GM18861 (cell line): ENCODE measurements at regions not wholly inside any gene's neighbourhood (a gene's known extent, or its start where the extent isn't known, plus 50 kb on each side); places are given as distances from the start of the nearest gene placed in this dataset.
A peak's percentile ranks its signal among the peaks of the same experiment; 100 is the strongest.
"Not testable (repeated sequence)": the region's sequence is repeated elsewhere in the genome, so short reads cannot be mapped to it uniquely, and the experiment has no call there.

ENCODE experiments used
- ATAC-seq: cut with Tn5 transposase; IDR thresholded peaks from one replicate; pipeline ENCODE4 v1.9.1; 2021; ENCODE audit not compliant: unreplicated experiment

- ATAC-seq: no peak
These were observed 142.8 kb downstream of the NECTIN1 start for GRCh38 chr11:119586181-119586580.

DNA sequence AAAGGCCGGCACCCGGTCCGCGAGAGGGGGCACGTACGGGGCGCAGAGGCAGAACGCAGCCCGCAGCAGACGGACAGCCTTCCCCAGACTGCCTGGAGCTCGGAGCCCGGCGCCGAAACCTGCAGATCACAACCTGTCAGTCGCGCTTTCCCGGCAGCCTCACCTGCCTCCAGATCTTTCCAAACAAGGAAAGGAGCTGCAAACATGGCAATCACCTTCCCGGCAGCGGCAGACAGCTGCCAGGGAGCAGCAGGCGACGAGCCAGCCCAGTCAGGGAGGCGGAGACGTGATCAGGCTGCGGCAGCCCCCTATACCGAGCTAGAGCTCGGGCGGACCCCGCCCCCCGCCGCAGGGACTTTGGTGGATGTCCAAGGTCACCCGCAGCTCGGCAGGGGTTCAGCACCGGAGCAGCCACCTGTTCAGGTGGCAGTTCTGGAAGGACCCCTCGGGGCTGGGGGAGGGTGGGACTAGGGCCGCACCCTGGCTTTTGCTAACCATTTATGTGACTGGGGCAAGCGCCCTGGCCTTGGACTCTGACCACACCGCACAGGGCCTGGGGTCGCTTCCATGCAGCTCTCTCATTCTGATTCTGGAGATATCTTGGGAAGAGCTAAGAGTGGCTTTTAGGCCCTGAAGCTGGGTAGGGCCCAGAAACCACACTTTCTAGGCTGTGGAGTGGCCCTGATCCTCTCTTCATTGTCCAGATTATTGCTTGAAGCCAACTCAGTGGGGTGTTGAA, 143.8 kb downstream of the NECTIN1 start:
- no peak for ATAC-seq

- ATAC-seq: no peak
These were observed 144.6 kb downstream of the NECTIN1 start for GRCh38 chr11:119584193-119585042.

DNA sequence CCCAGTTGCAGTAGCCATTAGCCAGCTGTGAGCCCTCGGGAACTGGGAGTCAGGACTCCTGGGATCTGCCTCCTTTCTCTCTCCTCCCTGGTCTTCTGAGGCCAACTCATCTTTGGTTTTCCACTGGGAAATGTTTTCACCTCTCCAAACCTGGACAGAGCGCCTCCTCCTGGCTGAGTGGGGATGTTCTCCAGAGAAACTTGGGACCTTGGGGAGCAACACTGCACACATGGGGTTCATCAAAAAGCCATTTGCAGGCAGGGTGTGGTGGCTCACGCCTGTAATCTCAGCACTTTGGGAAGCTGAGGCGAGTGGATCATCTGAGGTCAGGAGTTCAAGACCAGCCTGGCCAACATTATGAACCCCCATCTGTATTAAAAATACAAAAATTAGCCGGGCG, 145.4 kb downstream of the NECTIN1 start:
- ATAC-seq: no peak

DNA sequence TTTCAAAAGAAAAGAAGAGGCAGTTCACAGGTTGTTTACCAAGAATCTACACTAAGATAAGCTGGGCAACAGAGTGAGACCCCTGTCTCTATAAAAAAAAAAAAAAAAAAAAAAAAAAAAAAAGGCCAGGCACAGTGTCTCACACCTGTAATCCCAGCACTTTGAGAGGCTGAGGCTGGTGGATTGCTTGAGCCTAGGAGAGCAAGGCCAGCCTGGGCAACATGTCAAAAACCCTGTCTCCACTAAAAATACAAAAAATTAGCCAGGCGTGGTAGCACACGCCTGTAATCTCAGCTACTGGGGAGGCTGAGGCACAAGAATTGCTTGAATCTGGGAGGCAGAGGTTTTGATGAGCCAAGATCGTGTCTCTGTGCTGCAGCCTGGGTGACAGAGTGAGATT, 147.6 kb downstream of the NECTIN1 start:
- not testable (repeated sequence) for ATAC-seq

- no peak for ATAC-seq
These were observed 148.2 kb downstream of the NECTIN1 start for GRCh38 chr11:119580751-119581150.

GRCh38 chr11:119580081-119580480, 148.9 kb downstream of the NECTIN1 start:
- ATAC-seq: no peak

DNA sequence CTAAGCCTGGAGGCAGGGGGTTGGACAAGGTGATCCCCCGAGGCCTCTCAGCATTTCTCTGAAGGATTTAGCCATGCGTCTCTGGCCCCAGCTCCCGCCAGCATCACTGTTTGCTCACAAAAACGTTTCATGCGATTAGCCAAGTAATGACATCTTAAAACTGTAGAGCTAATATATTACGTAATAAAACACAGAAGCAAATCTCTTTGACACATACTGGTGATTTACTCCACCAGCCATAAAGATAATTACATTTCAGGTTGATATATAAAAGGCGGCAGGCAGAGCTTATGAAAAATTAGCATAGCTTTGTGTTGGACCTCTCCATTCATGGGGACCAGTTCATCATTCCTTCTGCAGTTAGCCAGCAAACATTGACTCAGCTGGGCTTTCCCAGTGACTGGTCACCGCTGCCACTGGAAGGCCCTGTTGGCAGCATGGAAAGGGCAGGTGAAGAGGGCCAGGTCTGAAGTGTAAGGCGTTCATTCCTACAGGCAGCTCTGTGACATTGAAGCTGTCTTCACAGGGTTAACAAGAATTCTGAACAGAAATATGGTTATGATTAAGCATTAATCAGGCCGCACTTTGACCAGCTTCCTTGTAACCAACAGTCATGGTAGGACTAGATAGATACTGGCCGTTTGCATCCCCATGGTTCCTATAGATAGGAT, 150.3 kb downstream of the NECTIN1 start:
- ATAC-seq: no peak

GRCh38 chr11:119573858-119574257, 150.9 kb upstream of the THY1 start:
- ATAC-seq: no peak

GRCh38 chr11:119572481-119573424, 149.8 kb upstream of the THY1 start:
- ATAC-seq: no peak

DNA sequence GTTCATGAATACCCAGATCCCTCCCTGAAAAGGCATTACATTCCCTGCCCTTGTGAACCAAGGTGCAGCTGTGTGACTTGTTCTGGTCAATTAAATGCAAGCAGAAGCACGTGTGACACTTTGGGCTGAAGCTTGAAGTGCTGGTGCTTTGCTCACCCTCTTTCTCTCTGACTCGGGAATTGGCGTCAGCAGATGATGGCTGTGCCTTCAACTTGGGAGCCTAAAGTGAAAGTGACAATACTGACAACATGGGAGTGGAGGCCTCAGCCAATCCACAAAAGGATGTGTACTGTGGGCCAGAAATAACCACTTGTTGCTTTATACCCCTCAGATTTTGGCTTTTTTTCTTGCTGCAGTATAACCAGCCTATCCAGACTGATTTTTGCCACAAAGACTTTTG, 148.3 kb upstream of the THY1 start:
- no peak for ATAC-seq

DNA sequence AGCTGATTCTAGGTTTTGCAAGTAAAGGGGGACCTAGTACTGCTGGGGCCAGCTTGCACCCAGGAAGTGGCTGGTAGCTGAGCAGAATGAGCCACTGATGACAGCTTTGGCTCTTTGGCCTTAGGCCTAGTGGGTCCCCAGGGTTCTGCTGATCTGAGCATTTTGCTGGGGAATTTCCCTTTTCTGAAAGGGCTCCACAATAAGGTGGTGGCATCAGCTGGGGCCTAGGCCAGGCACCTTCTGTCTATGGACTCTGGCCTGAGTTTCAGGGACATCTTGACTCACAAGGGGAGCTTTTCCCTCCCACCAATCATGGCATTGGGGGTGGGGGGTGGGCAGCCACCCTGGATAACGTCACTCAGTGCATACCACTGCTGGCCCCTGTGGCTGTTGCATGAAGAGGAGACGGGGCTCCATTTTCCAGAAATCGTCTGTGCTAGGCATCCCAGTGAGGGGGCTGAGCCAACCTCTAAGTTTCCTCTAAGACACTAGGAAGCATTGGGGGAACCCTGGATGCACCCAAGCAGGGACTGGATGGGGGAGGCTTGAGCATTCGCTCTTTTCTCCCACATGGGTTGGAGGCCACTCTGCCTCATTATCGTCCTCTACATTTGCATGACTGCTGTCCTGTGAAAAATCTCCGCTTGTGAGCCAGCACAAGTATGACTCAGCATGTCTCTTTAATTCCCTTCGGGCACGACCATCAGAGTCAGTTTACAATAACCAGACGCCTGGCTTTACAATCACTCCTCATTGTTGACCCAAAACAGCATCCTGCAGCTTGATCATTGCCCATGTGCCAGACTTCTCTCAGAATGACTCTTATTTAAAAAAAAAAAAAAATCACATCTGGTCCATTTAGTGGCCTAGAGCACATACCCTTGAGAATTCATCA, 145.0 kb upstream of the THY1 start:
- peak; percentile 74 for ATAC-seq

DNA sequence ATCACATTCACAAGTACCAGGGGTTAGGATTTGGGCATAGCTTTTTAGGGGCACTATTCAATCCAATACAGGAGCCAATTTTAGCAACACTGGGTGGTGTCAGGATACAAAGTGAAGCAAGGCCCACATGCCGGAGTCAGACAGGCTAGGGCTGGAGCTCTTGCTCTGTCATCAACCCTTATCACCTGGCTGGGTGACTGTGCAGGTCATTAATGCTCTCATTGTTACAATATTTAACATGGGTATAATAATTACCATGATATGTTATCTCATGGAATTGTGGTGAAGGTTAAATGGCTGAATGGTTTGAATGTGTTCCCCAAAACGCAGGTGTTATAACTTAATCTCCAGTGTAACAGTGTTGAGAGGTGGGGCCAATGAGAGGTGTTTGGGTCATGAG, 143.3 kb upstream of the THY1 start:
- no peak for ATAC-seq

GRCh38 chr11:119565693-119566092, 142.7 kb upstream of the THY1 start:
- ATAC-seq: not testable (repeated sequence)

DNA sequence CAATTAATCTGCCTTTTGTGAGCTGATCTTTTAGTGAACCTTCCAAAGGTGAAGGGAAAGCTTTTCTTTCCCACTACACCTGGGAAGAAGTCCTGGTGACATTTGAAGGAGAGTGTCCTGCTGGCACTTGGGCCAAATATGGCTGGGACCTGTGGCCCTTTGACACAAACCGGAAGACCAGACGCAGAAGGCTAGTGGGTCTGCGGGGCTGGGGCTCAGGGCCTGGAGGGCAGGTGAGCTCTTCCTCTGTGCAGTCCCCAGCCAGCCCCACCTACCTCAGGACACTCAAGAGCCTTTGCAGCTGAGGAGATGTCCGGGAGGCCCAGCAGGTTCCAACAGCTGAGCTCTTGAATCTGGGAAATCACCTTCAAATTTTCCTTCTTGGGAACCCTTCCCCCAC, 138.0 kb upstream of the THY1 start:
- ATAC-seq: no peak

- ATAC-seq: no peak
These were observed 137.3 kb upstream of the THY1 start for GRCh38 chr11:119560291-119560690.

- ATAC-seq: no peak
These were observed 129.1 kb upstream of the THY1 start for GRCh38 chr11:119552106-119552485.

- ATAC-seq: no peak
These were observed 128.6 kb upstream of the THY1 start for GRCh38 chr11:119551420-119552105.
